Activated B cell treated with CpG ODN at 0.5 μM for 24 hours (primary cell): ENCODE measurements at regions not wholly inside any gene's neighbourhood (a gene's known extent, or its start where the extent isn't known, plus 50 kb on each side); places are given as distances from the start of the nearest gene placed in this dataset.

ENCODE experiments used
- ATAC-seq: fragments of 200-7000 bp; cut with Tn5 transposase; one replicate; pipeline ENCODE4 v1.10.0; 2021; ENCODE audit warnings: low read depth, mild to moderate bottlenecking, moderate library complexity
- CTCF ChIA-PET: fragments of 350-600 bp; sonication (Branson Sonifier 250); formaldehyde crosslinking; loops from one replicate; lab custom pipeline; 2021; ENCODE audit warnings: antibody characterized with exemption; lab: Charles Lee
- POLR2A ChIA-PET: fragments of 350-600 bp; sonication (Branson Sonifier 250); formaldehyde crosslinking; loops from one replicate; lab custom pipeline; 2021; ENCODE audit warnings: antibody characterized with exemption; lab: Charles Lee
- DNase-seq: peaks from one replicate; pipeline ENCODE4 v3.0.0; 2022
- H3K27ac Mint-ChIP-seq: one replicate; pipeline ENCODE4 v1.8.0; 2020; ENCODE audit warnings: mixed read lengths
- H3K27me3 Mint-ChIP-seq: one replicate; pipeline ENCODE4 v1.8.0; 2021; ENCODE audit warnings: mixed read lengths
- H3K36me3 Mint-ChIP-seq: one replicate; pipeline ENCODE4 v1.8.0; 2021; ENCODE audit warnings: low read depth, mixed read lengths
- H3K4me1 Mint-ChIP-seq: one replicate; pipeline ENCODE4 v1.8.0; 2021; ENCODE audit warnings: mixed read lengths
- H3K4me3 Mint-ChIP-seq: one replicate; pipeline ENCODE4 v1.8.0; 2020; ENCODE audit warnings: mild to moderate bottlenecking, mixed read lengths
- H3K9me3 Mint-ChIP-seq: one replicate; pipeline ENCODE4 v1.8.0; 2020; ENCODE audit warnings: mixed read lengths
- CTCF ChIP-seq: fragments of 200-600 bp; IDR thresholded peaks from one replicate; pipeline ENCODE4 v1.8.0; 2022; ENCODE audit warnings: antibody characterized with exemption, mild to moderate bottlenecking
- intact Hi-C: fragments of 100-400 bp; cut with micrococcal nuclease; formaldehyde crosslinking; loops from one replicate; pipeline ENCODE4 v1.15.1; 2024

- no peak for TF ChIP-seq CTCF
- CTCF ChIA-PET = no interaction called here
- Mint-ChIP-seq H3K36me3 (no peaks in the 10 kb centered on the region), H3K4me3 (no peak overlapping the region), H3K27ac (no peak overlapping the region), H3K9me3 (no peaks in the 10 kb centered on the region), H3K4me1 (no peaks in the 10 kb centered on the region), H3K27me3 (peaks cover 2% of the 10 kb centered on the region)
- ATAC-seq = no peak
- DNase-seq = no peak
- intact Hi-C loops = no loop called here
- POLR2A ChIA-PET = no interaction called here
These were observed 504.9 kb downstream of the TBL1XR1 start for GRCh38 chr3:176692199-176692965.

- no peak overlapping the region for H3K27ac Mint-ChIP-seq
- intact Hi-C loops = no loop called here
- CTCF ChIA-PET = no interaction called here
These were observed 507.0 kb downstream of the TBL1XR1 start for GRCh38 chr3:176690083-176690869.

GRCh38 chr3:176687754-176688153 is 509.5 kb downstream of the TBL1XR1 start:
- H3K4me3 Mint-ChIP-seq = no peak overlapping the region
- TF ChIP-seq CTCF = no peak
- DNase-seq = no peak
- no peaks in the 10 kb centered on the region for H3K36me3 Mint-ChIP-seq
- POLR2A ChIA-PET = no interaction called here
- CTCF ChIA-PET = no interaction called here
- ATAC-seq = no peak
- intact Hi-C loops = no loop called here
- no peaks in the 10 kb centered on the region for H3K4me1 Mint-ChIP-seq
- H3K9me3 Mint-ChIP-seq = peaks cover 8% of the 10 kb centered on the region
- H3K27me3 Mint-ChIP-seq = no peaks in the 10 kb centered on the region
- H3K27ac Mint-ChIP-seq = no peak overlapping the region

More at GRCh38 chr3:176690083-176690869, 507.0 kb downstream of the TBL1XR1 start:
- H3K4me1 Mint-ChIP-seq = no peaks in the 10 kb centered on the region
- ATAC-seq (no peak), DNase-seq (no peak)
- no peaks in the 10 kb centered on the region for H3K27me3 Mint-ChIP-seq
- TF ChIP-seq CTCF = no peak
- H3K4me3 Mint-ChIP-seq = no peak overlapping the region
- POLR2A ChIA-PET = no interaction called here
- no peaks in the 10 kb centered on the region for H3K36me3 Mint-ChIP-seq
- no peaks in the 10 kb centered on the region for H3K9me3 Mint-ChIP-seq

GRCh38 chr3:176683382-176683781 is 513.9 kb downstream of the TBL1XR1 start:
- POLR2A ChIA-PET = no interaction called here
- Mint-ChIP-seq H3K4me3 (no peak overlapping the region), H3K9me3 (peaks cover 10% of the 10 kb centered on the region), H3K27ac (no peak overlapping the region), H3K4me1 (no peaks in the 10 kb centered on the region), H3K36me3 (no peaks in the 10 kb centered on the region), H3K27me3 (no peaks in the 10 kb centered on the region)
- no peak for TF ChIP-seq CTCF
- intact Hi-C loops = no loop called here
- CTCF ChIA-PET = no interaction called here
- ATAC-seq = no peak
- no peak for DNase-seq
